K562 (cell line): ENCODE measurements at regions not wholly inside any gene's neighbourhood (a gene's known extent, or its start where the extent isn't known, plus 50 kb on each side); places are given as distances from the start of the nearest gene placed in this dataset.
A peak's percentile ranks its signal among the peaks of the same experiment; 100 is the strongest.

Source experiments
- ATAC-seq: fragments of 200-7000 bp; cut with Tn5 transposase; 3 replicates; pipeline ENCODE4 v1.9.1; 2020; ENCODE audit warnings: moderate library complexity
- BruUV-seq: library from RNA; stranded (reverse); fragments of 400-500 nt; replicated peaks from 2 replicates; lab custom pipeline; 2021; lab: Mats Ljungman, UMichigan
- CTCF ChIA-PET: fragments of 300-600 bp; formaldehyde crosslinking; extraction: SDS; loops from one replicate; lab custom pipeline; 2021; ENCODE audit warnings: low intra/inter-chr PET ratio; lab: Yijun Ruan, JAX
- POLR2A ChIA-PET: fragments of 300-600, 350-650 bp; sonication (Branson Sonifier 250); formaldehyde crosslinking; extraction: SDS; loops from one replicate; lab custom pipeline; 2021; ENCODE audit warnings: antibody characterized with exemption, inconsistent platforms; lab: Yijun Ruan, JAX
- DNase-seq, 4 experiments: peaks; one replicate each; pipeline versions ENCODE4 v3.0.0 to v3.0.0-alpha.2; 2011 to 2018; ENCODE audit warnings: low spot score in 3 of 4, mixed read lengths in 3 of 4; ENCODE audit errors: extremely low read depth in 1 of 4
- FAIRE-seq: peaks from 2 replicates; lab custom pipeline; 2011; peaks lifted over from hg19 to GRCh38; lab: Jason Lieb, UNC
- H2AFZ ChIP-seq: 2 replicates; pipeline ENCODE4 v1.6.0; 2011; ENCODE audit warnings: low read depth, low read length, control low read depth, inconsistent platforms
- H3K27ac ChIP-seq: fragments of 200-600 bp; 3 replicates; pipeline ENCODE4 v1.8.0; 2011; ENCODE audit warnings: low read depth, mild to moderate bottlenecking, control low read depth, inconsistent platforms, low read length, moderate library complexity, mixed read lengths; ENCODE audit errors: extremely low read depth
- H3K27me3 ChIP-seq, 2 experiments: fragments of 300-600 bp in 1 of 2; 2 replicates in 1 of 2; 3 replicates in 1 of 2; pipeline versions ENCODE4 v1.6.0 to v1.8.0; 2011; ENCODE audit warnings: inconsistent platforms in 2 of 2, low read length in 2 of 2, mild to moderate bottlenecking in 1 of 2, mixed read lengths in 1 of 2, moderate library complexity in 1 of 2; ENCODE audit not compliant: control insufficient read depth in 2 of 2, insufficient read depth in 2 of 2
- H3K36me3 ChIP-seq: fragments of 300-600 bp; 3 replicates; pipeline ENCODE4 v1.8.0; 2011; ENCODE audit warnings: mild to moderate bottlenecking, low read length, inconsistent platforms; ENCODE audit not compliant: control insufficient read depth, insufficient read depth
- H3K4me1 ChIP-seq, 2 experiments: fragments of 200-600 bp in 1 of 2; replicated peaks in 1 of 2; 2 replicates in 1 of 2; 3 replicates in 1 of 2; pipeline versions ENCODE4 v1.5.1 to v1.8.0; 2011; ENCODE audit warnings: inconsistent platforms in 2 of 2, low read length in 2 of 2, mild to moderate bottlenecking in 1 of 2, mixed read lengths in 1 of 2, moderate library complexity in 1 of 2; ENCODE audit not compliant: control insufficient read depth in 2 of 2, insufficient read depth in 2 of 2
- H3K4me2 ChIP-seq: 2 replicates; pipeline ENCODE4 v1.6.1; 2011; ENCODE audit warnings: low read length, control low read depth, inconsistent platforms, mixed read lengths; ENCODE audit not compliant: insufficient read depth
- H3K4me3 ChIP-seq: fragments of 200-600 bp; sonication (generic), shearing (Covaris generic); 2 replicates; pipeline ENCODE4 v1.5.1; 2016; ENCODE audit warnings: control low read depth, inconsistent platforms
- H3K79me2 ChIP-seq: fragments of 200-600 bp; 3 replicates; pipeline ENCODE4 v1.8.0; 2011; ENCODE audit warnings: low read length, inconsistent platforms; ENCODE audit not compliant: control insufficient read depth, insufficient read depth
- H3K9ac ChIP-seq, 2 experiments: 2 replicates each; pipeline versions ENCODE4 v1.6.0 to v1.6.1; 2011; ENCODE audit warnings: low read depth in 2 of 2, low read length in 2 of 2, control low read depth in 1 of 2, inconsistent platforms in 1 of 2, mild to moderate bottlenecking in 1 of 2, mixed read lengths in 1 of 2; ENCODE audit not compliant: insufficient read depth in 1 of 2
- H3K9me1 ChIP-seq: one replicate; pipeline ENCODE4 v1.6.0; 2011; ENCODE audit warnings: inconsistent platforms, mild to moderate bottlenecking, low read length, moderate library complexity; ENCODE audit not compliant: control insufficient read depth, insufficient read depth
- H3K9me3 ChIP-seq: replicated peaks from 2 replicates; pipeline ENCODE4 v1.5.1; 2011; ENCODE audit warnings: low read depth, low read length, inconsistent platforms; ENCODE audit not compliant: control insufficient read depth, insufficient read depth
- H4K20me1 ChIP-seq: replicated peaks from 2 replicates; pipeline ENCODE4 v1.6.1; 2011; ENCODE audit warnings: low read length, inconsistent platforms, mixed read lengths; ENCODE audit not compliant: control insufficient read depth, insufficient read depth
- BDP1 ChIP-seq: IDR thresholded peaks from 3 replicates; pipeline ENCODE4 v1.6.1; 2011; ENCODE audit not compliant: insufficient read length, insufficient read depth
- DNMT1 ChIP-seq: fragments of 450-650 bp; IDR thresholded peaks from 2 replicates; pipeline ENCODE4 v1.6.1; 2016; ENCODE audit warnings: antibody characterized with exemption, mild to moderate bottlenecking
- ILK ChIP-seq: fragments of 450-650 bp; IDR thresholded peaks from 2 replicates; pipeline ENCODE4 v1.6.1; 2016; ENCODE audit warnings: missing genetic modification characterization, low read depth, mild to moderate bottlenecking, missing compliant biosample characterization, moderate library complexity, borderline replicate concordance
- KDM1A ChIP-seq, 2 experiments: fragments of 450-650 bp; IDR thresholded peaks; 2 replicates each; pipeline ENCODE4 v1.6.1; 2016; ENCODE audit warnings: mild to moderate bottlenecking in 2 of 2
- KLF10 ChIP-seq: fragments of 250-450 bp; sonication (Bioruptor Pico); IDR thresholded peaks from 2 replicates; pipeline ENCODE4 v1.6.1; 2021; ENCODE audit warnings: matching md5 sums
- MCM3 ChIP-seq: fragments of 450-650 bp; IDR thresholded peaks from 2 replicates; pipeline ENCODE4 v1.6.1; 2016
- MEIS2 ChIP-seq: fragments of 450-650 bp; IDR thresholded peaks from 2 replicates; pipeline ENCODE4 v1.6.1; 2014; ENCODE audit warnings: mild to moderate bottlenecking; ENCODE audit not compliant: partially characterized antibody
- MTA3 ChIP-seq: fragments of 450-650 bp; formaldehyde crosslinking; IDR thresholded peaks from 2 replicates; pipeline ENCODE4 v1.6.1; 2017; ENCODE audit warnings: mild to moderate bottlenecking, borderline replicate concordance
- MXI1 ChIP-seq: IDR thresholded peaks from 2 replicates; pipeline ENCODE4 v1.6.1; 2011; ENCODE audit warnings: low read depth, mild to moderate bottlenecking, improper control_type of control experiment, low read length
- NR0B1 ChIP-seq: fragments of 450-650 bp; IDR thresholded peaks from one replicate; pipeline ENCODE4 v1.6.1; 2018; ENCODE audit warnings: mild to moderate bottlenecking, moderate library complexity; ENCODE audit not compliant: partially characterized antibody
- NR2C2 ChIP-seq, 2 experiments: fragments of 200-800 bp in 1 of 2; sonication (Bioruptor generic) in 1 of 2; sonication (generic) in 1 of 2; formaldehyde crosslinking in 1 of 2; IDR thresholded peaks; 2 replicates each; pipeline versions ENCODE4 v1.6.1 to v1.8.0; 2016 to 2022; ENCODE audit warnings: mild to moderate bottlenecking in 1 of 2, missing compliant biosample characterization in 1 of 2, missing genetic modification characterization in 1 of 2, missing genetic modification reagents in 1 of 2
- RBFOX2 ChIP-seq: fragments of 200-400 bp; formaldehyde crosslinking; IDR thresholded peaks from 2 replicates; pipeline ENCODE4 v1.6.1; 2017; ENCODE audit warnings: low read depth, mild to moderate bottlenecking, low read length, moderate library complexity
- SRSF7 ChIP-seq: fragments of 200-400 bp; formaldehyde crosslinking; optimal IDR thresholded peaks from 2 replicates; pipeline ENCODE3; 2017; ENCODE audit warnings: mild to moderate bottlenecking, low read depth, low read length
- TAF15 ChIP-seq: fragments of 200-400 bp; formaldehyde crosslinking; IDR thresholded peaks from 2 replicates; pipeline ENCODE4 v1.6.1; 2017; ENCODE audit warnings: mild to moderate bottlenecking, low read depth, low read length, moderate library complexity
- TSC22D4 ChIP-seq: fragments of 450-650 bp; IDR thresholded peaks from 2 replicates; pipeline ENCODE4 v1.6.1; 2016; ENCODE audit warnings: missing genetic modification characterization, missing biosample characterization, control low read depth
- YY1 ChIP-seq, 3 experiments: IDR thresholded peaks; 2 replicates each; pipeline ENCODE4 v1.6.1; 2011; ENCODE audit warnings: low read length in 2 of 3, mild to moderate bottlenecking in 2 of 3, moderate library complexity in 2 of 3, borderline replicate concordance in 1 of 3, control low read depth in 1 of 3, low read depth in 1 of 3; ENCODE audit not compliant: insufficient read depth in 3 of 3, insufficient replicate concordance in 2 of 3, control insufficient read depth in 1 of 3, insufficient read length in 1 of 3; ENCODE audit errors: extremely low read depth in 1 of 3
- ZNF282 ChIP-seq: sonication (generic); formaldehyde crosslinking; IDR thresholded peaks from 2 replicates; pipeline ENCODE4 v1.8.1; 2023; ENCODE audit warnings: missing genetic modification reagents
- WGBS: fragments of 100-300 bp; shearing (Covaris generic); methylation state at CpG from one replicate; pipeline ENCODE4 v1.1.6; 2016; ENCODE audit warnings: low coverage, mixed read lengths; ENCODE audit not compliant: insufficient coverage; ENCODE audit errors: missing lambda C conversion rate; 5-methylcytosine and 5-hydroxymethylcytosine counted together
- in situ Hi-C: fragments of 300-500 bp; cut with MboI; formaldehyde crosslinking; loops from 4 replicates; pipeline ENCODE4 v1.15.0; 2018; ENCODE audit warnings: inconsistent platforms, mixed read lengths
- intact Hi-C: fragments of 100-400 bp; cut with micrococcal nuclease; formaldehyde crosslinking; loops from 2 replicates; pipeline ENCODE4 v1.14.2; 2022
- TF ChIP-seq, protein P1 (sequence below): fragments of 200-800 bp; sonication (Bioruptor generic); IDR thresholded peaks from 2 replicates; pipeline ENCODE4 v1.6.1; 2017; ENCODE audit warnings: missing genetic modification characterization, missing compliant biosample characterization

GRCh38 chr7:93015779-93016481, 101.8 kb downstream of the SAMD9 start (continued):
- TF ChIP-seq, protein P1, sequence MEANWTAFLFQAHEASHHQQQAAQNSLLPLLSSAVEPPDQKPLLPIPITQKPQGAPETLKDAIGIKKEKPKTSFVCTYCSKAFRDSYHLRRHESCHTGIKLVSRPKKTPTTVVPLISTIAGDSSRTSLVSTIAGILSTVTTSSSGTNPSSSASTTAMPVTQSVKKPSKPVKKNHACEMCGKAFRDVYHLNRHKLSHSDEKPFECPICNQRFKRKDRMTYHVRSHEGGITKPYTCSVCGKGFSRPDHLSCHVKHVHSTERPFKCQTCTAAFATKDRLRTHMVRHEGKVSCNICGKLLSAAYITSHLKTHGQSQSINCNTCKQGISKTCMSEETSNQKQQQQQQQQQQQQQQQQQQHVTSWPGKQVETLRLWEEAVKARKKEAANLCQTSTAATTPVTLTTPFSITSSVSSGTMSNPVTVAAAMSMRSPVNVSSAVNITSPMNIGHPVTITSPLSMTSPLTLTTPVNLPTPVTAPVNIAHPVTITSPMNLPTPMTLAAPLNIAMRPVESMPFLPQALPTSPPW: peak; percentile 77
- TF ChIP-seq MEIS2: peak; percentile 50

- Histone ChIP-seq H3K4me3 (no peak overlapping the region), H3K36me3 (no peaks in the 10 kb centered on the region), H2AFZ (peak overlapping the region; percentile 78; the same call in 1 of the 2 replicates), H3K79me2 (no peaks in the 10 kb centered on the region), H3K9me3 (no peaks in the 10 kb centered on the region), H3K4me1 (peaks cover 8 to 35% of the 10 kb centered on the region in 2 experiments; a peak in 4 of 5 replicates), H3K4me2 (no peak overlapping the region), H4K20me1 (no peaks in the 10 kb centered on the region), H3K27ac (no peak overlapping the region), H3K9ac (no peak overlapping the region), H3K9me1 (no peaks in the 10 kb centered on the region), H3K27me3 (no peaks in the 10 kb centered on the region)
- intact Hi-C loops: no loop called here
- CTCF ChIA-PET: interaction anchor here (0.7 kb wide), 1 partner anchor 11 kb away, joined by 3 read pairs; no protein-coding TSS in a partner anchor
- POLR2A ChIA-PET: interaction anchor here (1.1 kb wide), 1 partner anchor 10 kb away, joined by 4 read pairs; no protein-coding TSS in a partner anchor
- no TSS peak for BruUV-seq
- no peak for ATAC-seq
- 37% methylated on average over 3 of the region's 3 CpGs for WGBS
- in situ Hi-C loops: no loop called here
- no peak for DNase-seq
- no peak for FAIRE-seq
- TF ChIP-seq KLF10 (CRISPR knock-in tag): no peak
- TF ChIP-seq KDM1A (IDR thresholded peaks at IDR 0.05): no peak
- TF ChIP-seq BDP1: no peak
- no peak for TF ChIP-seq NR0B1
- TF ChIP-seq DNMT1: no peak
- no peak for TF ChIP-seq TAF15
- no peak for TF ChIP-seq TSC22D4 (tag)
- no peak for TF ChIP-seq YY1 (IDR thresholded peaks at IDR 0.05; ENCODE audit: borderline replicate concordance in 1 of 3, control insufficient read depth in 1 of 3, extremely low read depth in 1 of 3, insufficient read depth in 3 of 3, insufficient read length in 1 of 3, insufficient replicate concordance in 2 of 3, low read depth in 1 of 3, low read length in 2 of 3)
- no peak for TF ChIP-seq ZNF282 (CRISPR knock-in tag)
- TF ChIP-seq NR2C2 (CRISPR knock-in tag; IDR thresholded peaks at IDR 0.05): no peak
- TF ChIP-seq NR2C2 (tag; IDR thresholded peaks at IDR 0.05): no peak
- TF ChIP-seq MCM3: no peak
- TF ChIP-seq MTA3: no peak
- TF ChIP-seq ILK (tag): no peak
- TF ChIP-seq MXI1: no peak
- no peak for TF ChIP-seq RBFOX2
- TF ChIP-seq SRSF7: no peak
Measured at GRCh38 chr7:93015101-93015778, 102.5 kb downstream of the SAMD9 start.
